HG03025 (cell line): ENCODE measurements at regions not wholly inside any gene's neighbourhood (a gene's known extent, or its start where the extent isn't known, plus 50 kb on each side); places are given as distances from the start of the nearest gene placed in this dataset.

Experiments used
- ATAC-seq: cut with Tn5 transposase; IDR thresholded peaks from one replicate; pipeline ENCODE4 v1.9.1; 2021; ENCODE audit warnings: mild to moderate bottlenecking, moderate library complexity; ENCODE audit not compliant: unreplicated experiment, low FRiP score

DNA sequence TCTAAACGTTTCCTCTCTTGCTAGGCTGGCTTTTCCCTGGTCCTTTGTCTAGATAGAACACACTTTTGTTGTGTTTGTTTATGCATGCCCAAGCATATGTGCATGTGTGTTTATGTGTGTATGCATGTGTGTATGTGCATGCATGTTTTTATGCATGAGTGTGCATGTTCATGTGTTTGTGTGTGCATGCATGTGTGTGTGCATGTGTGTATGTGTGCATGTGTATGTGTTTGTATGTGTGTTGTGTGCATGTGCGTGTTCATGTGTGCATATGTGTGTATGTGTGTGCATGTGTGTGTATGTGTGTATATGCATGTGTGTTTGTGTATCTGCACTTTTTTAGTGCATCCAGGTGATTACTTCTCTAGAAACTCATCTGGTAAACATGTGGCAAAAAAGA, 558.0 kb downstream of the GALR1 start:
- no peak for ATAC-seq

DNA sequence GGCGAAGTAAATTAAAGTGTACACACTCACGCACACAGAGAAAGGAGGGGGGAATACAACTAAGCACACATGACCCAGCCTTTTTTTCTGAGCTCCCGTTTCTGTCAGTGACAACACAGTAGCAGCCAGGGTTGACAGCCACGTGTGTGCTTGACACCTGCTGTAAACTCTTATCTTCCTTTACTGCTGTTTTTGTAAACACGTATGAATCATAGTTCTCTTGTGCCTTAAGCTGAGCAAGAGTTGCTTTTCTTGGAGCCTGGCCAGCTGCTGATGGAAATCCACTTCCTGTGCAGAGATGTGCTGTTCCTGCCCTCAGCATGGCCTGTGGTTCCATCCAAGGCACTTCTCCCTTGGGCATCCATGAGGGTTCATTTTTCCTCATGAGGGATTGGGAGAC, 561.9 kb downstream of the GALR1 start:
- no peak for ATAC-seq

DNA sequence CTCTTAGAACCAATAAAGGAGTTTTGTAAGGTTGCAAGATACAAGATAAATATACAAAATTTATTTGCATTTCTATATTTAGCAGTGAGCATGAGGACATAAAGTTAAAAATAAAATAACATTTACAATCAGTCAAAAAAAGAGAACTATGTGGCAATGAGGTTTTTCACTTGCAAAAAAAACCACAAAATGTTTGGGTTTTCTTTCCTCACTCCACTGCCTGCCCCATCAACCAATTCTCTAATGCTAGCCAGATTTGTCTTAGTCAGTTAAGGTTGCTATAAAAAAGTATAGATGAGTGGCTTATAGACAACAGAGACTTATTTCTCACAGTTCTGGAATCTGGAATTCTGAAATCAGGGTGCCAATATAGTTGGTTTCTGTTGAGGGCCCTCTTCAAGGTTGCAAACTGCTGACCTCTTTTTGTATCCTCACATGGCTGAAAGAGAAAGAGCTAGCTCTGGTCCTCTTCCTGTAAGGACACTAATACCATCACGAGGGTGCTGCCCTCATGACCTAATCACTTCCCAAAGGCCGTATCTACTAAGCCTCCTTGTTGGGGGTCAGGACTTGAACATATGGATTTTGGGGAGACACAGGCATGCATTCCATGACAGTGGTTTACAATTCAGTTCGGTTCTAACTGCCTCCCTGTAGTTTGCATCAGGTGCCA, 566.2 kb downstream of the GALR1 start:
- no peak for ATAC-seq

DNA sequence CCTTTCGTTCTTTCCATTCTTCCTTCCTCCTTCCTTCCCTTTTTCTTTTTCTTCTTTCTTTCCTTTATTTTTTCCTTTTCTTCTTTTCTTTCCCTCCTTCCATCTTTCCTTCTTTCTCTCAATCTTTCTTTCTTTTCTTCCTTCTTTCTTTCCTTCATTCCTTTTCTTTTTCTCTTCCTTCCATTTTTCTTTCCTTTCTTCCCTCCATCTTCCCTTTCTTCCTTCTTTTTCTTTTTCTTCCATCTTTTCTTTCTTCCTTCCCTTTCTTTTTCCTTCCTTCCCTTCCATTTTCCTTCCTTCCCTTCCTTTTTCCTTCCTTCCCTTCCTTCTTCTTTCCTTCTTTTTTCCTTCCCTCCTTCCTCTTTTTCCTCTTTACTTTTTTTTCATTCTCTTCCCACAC, 568.7 kb downstream of the GALR1 start:
- no peak for ATAC-seq

GRCh38 chr18:77820472-77820871, 570.8 kb downstream of the GALR1 start:
- ATAC-seq = no peak

DNA sequence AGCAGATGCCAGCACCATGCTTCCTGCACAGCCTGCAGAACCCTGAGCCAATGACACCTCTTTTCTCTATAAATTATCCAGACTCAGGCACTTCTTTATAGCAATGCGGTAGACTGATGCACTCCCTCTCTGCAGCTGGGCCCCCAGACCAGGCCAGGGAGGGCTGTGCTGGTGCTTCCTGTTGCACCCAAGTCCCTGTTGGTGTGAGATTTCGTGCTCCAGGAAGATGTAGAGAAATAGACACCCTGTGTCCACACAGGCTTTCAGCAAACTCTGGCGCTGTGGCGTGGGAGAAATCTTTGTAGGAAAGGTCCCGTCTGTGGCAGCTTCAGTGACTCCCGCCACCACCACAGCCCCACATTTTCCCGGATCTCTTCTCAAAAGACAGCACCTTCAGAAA, 572.2 kb downstream of the GALR1 start:
- no peak for ATAC-seq

DNA sequence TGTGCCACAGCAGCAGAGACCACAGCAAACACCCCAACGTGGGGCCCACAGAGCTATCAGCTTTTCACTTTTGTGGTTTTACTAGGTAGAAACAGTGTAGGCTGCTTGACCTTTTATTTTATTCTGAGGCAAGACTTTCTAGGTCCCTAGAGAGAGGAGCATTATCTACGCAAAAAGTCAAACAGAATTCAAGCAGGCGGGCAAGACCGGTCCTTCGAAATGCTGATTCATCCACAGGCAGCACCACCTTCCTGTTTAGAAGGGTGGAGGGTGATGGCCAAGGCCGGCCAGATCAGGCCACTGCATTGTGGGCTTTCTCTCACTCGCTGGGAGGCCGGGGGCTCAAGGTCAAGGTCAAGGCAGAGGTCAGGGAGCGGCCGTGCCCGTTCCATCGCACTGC, 573.0 kb downstream of the GALR1 start:
- ATAC-seq = no peak

- ATAC-seq = no peak
Observed at GRCh38 chr18:77833807-77834206, 584.2 kb downstream of the GALR1 start.

DNA sequence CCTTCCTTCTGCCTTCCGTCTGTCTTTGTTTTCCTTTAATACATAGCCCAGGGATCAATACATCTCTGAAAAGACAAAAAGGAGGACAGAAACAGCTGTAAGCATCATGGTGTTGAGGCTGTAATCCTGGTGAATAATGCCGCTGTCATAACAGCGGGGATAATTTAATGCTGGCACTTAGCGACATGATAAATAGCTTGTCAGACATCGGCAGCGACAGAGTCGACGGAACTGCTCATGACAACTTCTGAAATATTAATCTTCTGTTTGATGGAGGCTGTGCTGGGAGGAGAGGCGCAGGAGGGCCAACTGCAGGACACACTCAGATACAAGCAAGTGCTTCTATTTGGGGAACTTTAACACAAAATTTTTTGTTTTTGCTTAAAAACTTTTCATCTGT, 602.2 kb downstream of the GALR1 start:
- no peak for ATAC-seq

DNA sequence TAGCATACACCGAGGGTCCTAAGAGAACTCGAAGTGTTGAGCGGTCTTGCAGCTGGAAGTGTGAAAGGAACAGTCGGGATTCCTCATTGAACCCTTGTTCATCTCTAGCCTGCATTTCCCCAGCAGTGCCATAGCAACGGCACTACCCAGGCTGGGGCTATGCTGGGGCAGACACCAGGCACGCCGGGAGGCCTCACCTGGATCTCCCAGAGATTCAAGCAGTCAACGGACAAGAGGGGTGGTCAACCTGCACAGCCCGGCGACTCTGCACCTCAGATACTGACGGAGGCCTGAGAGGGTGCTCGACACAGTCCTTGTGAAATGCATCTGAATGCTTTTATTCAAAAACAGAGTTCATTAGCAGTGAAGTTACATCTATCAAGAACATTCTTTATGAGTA, 604.2 kb downstream of the GALR1 start:
- no peak for ATAC-seq

DNA sequence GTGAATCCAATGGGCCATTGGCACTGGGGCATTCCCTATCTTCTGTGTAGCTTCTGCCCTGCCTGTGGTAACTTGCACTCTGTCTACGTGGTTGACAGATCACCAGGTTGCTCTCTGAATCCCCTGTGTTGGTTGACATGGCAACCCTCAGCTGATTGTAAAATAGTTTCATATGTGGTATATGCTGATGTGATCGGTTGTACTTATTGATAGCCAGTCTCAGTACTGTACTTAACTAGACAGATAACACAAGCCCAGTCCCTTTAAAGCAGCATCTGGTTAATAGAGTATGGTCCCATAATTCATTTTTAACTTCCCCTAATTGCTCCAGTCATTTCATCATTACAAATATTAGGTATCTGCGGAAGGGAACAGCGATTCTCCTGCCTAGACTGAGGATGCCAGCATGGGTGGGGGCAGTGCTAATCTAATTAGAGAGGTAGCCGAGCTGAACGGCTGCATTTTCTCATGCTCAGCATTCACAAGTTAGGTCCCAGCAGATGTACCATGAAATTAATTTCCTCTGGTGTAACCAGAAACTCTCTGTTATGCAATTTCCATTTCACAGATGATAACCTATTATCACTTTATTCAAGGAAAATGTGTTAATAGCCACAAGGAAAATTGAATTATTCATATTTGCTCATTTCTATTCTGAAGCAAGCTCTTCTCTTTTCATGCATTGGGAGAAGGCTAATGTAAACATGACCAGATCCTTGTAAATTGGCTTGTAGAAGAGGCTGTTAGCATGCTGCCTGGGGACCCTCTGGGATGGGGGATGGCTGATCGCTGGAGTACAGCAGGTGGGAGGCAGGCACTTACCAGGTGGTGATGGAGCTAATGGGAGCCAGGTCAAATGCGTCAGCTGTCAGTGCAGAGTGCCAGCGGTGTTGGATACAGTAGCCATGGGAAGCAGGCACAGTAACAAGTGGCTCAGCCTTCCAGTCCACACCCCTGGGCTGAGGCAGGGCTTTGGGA, 608.3 kb downstream of the GALR1 start:
- ATAC-seq = no peak

GRCh38 chr18:77859634-77860033, 610.0 kb downstream of the GALR1 start:
- ATAC-seq = no peak

DNA sequence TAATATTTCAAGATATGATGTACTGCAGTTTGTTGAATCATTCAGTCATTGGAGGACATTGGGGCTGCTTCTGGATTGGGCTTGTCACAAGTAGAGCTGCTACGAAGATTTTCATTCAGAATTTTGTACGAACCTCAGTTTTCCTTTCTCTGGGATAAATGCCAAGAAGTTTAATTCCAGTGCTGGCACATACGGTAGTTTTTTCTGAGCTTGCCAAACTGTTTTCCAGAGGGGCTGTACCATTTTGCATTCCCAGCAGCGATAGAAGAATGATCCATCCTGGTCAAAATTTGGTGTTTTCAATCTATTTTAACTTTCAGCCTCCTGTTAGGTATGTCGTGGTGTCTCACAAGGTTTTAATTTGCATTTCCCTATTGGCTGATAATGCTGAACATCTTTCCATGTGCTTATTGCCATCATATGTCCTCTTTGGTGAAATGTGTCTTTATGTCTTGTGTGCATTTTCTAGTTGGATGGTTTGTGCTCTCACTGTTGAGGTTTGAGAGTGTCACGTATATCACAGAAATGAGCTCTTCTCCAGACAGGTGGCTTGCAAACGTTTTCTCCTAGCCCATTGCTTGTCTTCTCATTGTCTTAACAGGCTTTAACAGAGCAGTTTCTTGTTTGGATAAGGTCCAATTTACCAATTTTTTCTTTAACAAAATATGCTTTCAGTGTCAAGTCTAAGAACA, 612.6 kb downstream of the GALR1 start:
- ATAC-seq = no peak

DNA sequence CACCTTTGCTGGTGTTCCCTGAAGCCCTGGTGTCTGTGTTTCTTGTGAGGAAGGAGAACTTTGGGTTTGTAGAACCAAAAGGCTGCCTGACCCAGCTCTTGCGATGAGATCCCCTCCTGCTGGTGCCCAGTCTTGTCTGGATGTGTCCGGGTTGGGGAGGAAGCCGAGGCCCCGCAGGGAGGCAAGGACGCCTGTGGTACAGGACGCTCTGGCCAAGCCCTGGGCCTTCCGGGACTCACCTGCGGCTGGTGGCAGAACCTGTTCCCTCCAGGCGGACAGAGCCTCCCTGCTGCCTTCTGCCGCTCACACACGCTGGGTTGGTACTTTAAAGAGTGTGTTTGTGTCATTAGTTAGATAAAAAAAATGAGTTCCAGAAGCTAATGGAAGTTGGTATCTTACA, 616.2 kb downstream of the GALR1 start:
- no peak for ATAC-seq

- ATAC-seq = no peak
Observed at GRCh38 chr18:77866351-77866750, 616.7 kb downstream of the GALR1 start.

GRCh38 chr18:77870199-77870598, 620.6 kb downstream of the GALR1 start:
- ATAC-seq = no peak

- ATAC-seq = no peak
Observed at GRCh38 chr18:77870894-77871293, 621.2 kb downstream of the GALR1 start.

DNA sequence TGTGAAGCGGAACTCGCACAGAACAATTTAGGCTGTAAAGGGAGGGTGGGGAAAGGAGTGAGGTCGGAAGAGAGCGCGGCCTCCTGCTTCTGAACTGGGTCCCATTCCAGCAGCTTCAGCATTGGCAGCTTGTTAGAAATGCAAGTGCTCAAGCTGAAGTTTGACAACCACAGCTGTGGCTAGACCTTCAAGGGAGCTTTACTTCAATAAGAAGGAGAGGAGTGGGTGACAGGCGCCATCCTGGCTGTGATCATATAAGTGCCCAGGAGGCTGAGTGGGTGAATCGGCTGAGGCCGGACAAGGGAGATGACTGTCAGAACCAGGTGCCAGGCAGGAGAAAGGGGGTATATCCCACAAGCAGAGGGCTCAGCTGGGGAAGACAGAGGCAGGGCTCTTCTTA, 622.5 kb downstream of the GALR1 start:
- ATAC-seq = no peak

DNA sequence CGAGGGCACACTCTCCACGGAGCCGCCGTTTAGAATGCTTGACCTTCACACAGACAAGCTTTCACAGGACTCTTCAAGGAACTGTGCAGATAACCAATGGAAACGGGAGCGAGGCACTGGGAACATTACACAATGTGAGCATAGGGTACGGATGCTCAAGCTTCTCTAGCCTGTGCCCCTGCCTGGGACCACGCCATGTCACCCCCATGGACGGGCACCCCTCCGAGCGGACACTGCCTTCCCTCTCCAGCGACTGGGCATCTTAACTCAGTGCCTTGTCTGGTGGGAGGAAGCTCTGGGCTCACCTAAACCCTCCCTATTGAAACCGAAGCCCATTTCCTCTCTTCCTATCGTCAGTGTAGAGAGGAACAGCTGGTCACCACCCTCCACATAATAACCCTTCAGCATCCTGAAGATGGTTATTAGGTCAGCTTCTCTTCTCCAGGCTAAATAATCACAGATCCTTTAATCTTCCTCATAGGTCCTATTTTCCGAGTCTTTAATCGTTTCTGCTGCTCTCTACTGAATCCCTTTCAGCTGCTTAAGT, 626.7 kb downstream of the GALR1 start:
- no peak for ATAC-seq

DNA sequence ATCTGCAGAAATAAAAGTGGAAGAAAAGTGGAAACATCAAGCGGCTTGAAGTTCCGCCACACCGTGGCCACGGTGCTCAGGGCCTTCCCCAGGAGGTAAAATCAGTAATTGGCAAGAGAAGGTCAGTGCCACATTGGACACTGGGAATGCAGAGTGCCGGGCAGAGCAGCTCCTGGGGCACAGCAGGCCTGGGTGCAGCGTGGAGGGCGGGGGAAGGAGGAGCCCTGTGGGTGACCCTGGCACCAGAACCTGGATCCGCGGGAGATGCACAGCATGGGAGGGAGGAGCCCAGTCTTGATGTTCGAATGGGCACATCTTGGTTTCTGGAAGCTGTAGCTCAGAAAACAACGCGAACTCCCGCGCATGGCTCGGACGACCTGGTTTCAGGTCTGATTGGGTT, 630.2 kb downstream of the GALR1 start:
- no peak for ATAC-seq

DNA sequence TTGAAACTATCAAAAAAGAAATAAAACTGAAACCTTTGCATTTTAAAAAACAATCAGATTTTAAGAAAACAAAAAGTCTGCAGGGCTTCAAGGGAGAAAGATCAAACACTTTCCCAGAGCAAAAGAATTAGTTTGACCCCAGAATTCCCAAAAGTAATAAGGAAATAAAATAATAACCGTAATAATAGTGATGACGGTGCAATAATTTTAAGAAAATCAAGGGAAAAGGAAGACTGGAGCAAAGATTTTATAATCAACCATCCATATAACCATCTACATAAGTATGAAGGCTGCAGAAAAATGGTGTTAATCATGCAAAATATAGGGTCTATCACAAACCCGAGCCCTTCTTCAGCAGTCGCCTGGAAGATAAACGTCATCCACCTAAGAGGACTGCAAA, 634.8 kb downstream of the GALR1 start:
- no peak for ATAC-seq
